ENCODE measurements at regions not wholly inside any gene's neighbourhood (a gene's known extent, or its start where the extent isn't known, plus 50 kb on each side); places are given as distances from the start of the nearest gene placed in this dataset.

DNA sequence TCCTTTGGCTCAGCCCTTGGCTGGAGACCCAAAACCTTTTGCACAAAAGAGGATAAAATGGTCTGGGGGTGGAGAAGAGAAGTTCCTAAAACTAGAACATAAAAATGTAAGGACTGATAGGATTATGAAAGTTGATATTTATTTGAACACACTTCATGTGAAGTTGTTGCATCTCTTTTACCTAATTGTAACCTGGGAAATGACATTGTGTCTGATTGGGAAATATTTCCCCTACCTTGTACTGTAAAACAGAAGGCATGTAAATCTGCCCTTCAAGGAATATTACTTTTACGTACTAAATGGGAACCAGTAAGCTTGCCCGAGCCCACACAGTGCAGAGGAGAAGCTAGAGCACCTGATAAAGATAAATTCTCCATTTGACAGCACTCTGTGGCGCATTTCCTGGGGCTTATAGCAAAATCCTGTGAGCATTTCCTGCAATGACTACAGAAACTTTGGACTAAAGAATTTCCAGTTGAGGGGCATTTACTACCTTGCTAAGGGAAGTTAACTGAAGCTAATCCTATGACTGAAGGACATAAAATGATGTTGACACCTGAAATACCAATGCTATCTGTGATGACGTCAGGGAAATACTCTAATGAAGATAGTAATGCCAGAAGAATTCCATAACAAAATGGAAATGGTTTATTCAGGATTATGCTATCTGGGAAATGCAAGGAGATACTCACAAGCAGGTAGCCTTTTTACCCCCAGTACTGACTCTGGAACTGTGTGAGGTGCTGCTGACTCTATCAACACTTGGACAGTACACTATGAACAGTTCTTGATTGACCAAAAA is 78.3 kb upstream of the LIFR start:
- Mint-ChIP-seq H3K27ac (no peak overlapping the region), H3K4me1 (no peaks in the 10 kb centered on the region), H3K4me3 (no peak overlapping the region), H3K9me3 (peaks cover 6% of the 10 kb centered on the region), H3K27me3 (peaks cover 20% of the 10 kb centered on the region), H3K36me3 (ENCODE audit: low read depth) (no peaks in the 10 kb centered on the region)
- no peak for ATAC-seq (replicated peaks)

DNA sequence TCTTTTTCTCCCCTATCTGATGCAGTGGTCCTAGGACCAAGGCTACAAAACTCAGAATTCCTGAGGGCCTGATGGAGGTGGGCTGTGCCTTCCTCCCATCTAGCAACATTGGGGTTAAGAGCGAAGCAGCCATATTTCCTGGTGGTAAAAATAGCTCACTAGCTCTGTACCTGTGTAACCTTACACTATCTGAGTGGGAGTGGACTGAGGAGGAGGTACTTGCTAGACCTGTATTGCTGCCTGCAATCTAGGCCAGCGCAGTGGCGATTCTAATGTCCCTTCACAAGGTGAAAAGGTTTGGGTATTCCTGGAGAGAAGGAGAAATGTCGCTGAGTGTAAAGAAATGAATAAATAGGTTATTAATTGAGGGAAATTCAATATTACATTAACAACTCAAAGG is 80.2 kb upstream of the LIFR start:
- ATAC-seq (replicated peaks): no peak
- Mint-ChIP-seq H3K27me3 (peaks cover 22% of the 10 kb centered on the region), H3K9me3 (peaks cover 6% of the 10 kb centered on the region), H3K36me3 (ENCODE audit: low read depth) (no peaks in the 10 kb centered on the region), H3K4me3 (no peak overlapping the region), H3K27ac (no peak overlapping the region), H3K4me1 (no peaks in the 10 kb centered on the region)

DNA sequence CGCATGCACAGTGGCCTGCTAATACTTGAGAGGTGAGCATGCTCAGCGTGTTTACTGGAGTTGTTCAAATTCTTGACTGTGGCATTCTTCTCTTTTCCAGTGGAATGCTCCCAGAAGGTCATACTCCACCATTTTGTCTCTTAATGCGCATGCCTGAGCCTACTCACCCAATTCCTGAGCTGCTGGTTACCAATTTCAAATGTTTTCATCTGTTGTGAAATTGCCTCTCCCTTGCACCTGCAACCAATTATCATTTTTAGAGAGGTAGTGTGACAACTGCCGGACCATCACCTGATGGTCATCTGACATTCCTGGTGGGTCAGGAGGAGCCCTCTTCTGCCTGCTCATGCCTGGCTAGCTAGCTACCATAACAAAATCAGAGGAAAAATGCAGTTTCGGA is 82.2 kb upstream of the LIFR start:
- Mint-ChIP-seq H3K9me3 (no peaks in the 10 kb centered on the region), H3K4me3 (no peak overlapping the region), H3K27me3 (peaks cover 15% of the 10 kb centered on the region), H3K4me1 (no peaks in the 10 kb centered on the region), H3K36me3 (ENCODE audit: low read depth) (no peaks in the 10 kb centered on the region), H3K27ac (no peak overlapping the region)
- no peak for ATAC-seq (replicated peaks)

DNA sequence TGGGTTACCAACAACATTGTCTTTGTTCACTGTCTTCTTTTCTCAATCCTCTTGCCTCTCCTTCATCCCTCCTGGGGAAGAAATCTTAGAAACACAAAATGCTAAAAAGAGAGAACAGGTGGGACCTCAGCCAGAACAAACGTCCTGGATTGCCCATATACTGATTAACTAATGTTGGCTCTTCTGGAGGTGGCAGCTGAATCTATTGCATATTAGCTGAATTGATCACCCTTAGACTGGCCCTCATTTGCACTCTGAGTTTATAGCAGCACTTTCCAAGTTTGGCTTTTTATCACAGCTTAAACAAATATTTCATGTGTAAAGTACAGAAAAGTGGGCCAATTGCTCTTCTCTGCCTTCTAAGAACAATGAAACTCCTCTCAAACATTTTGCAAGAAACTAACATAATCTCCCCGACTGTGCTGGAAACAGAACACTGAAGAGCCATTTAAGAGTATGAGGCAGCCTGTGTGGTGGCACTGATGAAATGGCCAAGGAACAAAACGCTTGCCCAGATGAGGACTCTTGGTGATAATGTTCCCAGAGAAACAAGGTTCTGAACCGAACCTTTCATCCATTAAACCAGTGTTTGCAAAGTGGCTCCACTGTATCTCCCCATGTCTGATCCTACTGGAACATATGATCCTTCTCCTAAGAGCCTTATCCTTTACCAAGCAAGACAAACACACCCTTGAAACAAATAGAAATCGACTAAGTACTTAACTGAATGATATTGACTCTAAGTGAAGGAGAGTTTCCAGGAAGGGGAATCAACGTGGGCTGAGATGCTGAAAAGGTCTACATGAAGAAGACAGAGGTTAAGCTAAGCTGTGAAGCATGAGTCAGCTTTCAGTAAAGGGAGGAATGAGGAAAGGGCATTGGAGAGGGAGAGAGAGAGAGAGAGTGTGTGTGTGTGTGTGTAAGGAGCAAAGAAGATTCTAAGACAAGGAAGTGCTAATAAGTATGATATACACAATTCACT is 83.2 kb upstream of the LIFR start:
- peaks cover 15% of the 10 kb centered on the region for H3K27me3 Mint-ChIP-seq
- H3K9me3 Mint-ChIP-seq: no peaks in the 10 kb centered on the region
- ATAC-seq (replicated peaks): no peak
- no peaks in the 10 kb centered on the region for H3K4me1 Mint-ChIP-seq
- no peak overlapping the region for H3K27ac Mint-ChIP-seq
- no peak overlapping the region for H3K4me3 Mint-ChIP-seq
- H3K36me3 Mint-ChIP-seq (ENCODE audit: low read depth): no peaks in the 10 kb centered on the region

DNA sequence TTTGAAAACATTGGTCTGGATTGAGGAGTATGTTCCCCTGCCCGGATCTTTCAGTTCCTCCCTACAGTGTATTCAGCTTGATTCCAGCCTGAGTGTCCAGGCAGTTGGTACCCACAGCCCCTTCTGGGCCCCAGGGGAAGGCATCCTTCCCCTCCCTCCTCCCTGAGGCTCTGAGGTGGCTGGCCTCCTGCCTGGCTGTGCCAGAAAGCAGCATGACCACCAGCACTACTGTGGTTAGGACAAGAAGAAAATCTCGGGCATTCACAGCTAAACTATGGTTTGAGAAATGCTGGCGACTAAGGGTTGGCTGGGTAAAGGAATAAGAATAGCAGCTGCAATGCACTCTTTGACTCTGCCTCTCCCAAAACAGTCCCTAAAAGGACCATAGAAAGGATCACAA is 84.6 kb upstream of the LIFR start:
- Mint-ChIP-seq H3K4me1 (no peaks in the 10 kb centered on the region), H3K9me3 (no peaks in the 10 kb centered on the region), H3K27me3 (peaks cover 15% of the 10 kb centered on the region), H3K36me3 (ENCODE audit: low read depth) (no peaks in the 10 kb centered on the region), H3K27ac (no peak overlapping the region), H3K4me3 (no peak overlapping the region)
- ATAC-seq (replicated peaks): no peak

DNA sequence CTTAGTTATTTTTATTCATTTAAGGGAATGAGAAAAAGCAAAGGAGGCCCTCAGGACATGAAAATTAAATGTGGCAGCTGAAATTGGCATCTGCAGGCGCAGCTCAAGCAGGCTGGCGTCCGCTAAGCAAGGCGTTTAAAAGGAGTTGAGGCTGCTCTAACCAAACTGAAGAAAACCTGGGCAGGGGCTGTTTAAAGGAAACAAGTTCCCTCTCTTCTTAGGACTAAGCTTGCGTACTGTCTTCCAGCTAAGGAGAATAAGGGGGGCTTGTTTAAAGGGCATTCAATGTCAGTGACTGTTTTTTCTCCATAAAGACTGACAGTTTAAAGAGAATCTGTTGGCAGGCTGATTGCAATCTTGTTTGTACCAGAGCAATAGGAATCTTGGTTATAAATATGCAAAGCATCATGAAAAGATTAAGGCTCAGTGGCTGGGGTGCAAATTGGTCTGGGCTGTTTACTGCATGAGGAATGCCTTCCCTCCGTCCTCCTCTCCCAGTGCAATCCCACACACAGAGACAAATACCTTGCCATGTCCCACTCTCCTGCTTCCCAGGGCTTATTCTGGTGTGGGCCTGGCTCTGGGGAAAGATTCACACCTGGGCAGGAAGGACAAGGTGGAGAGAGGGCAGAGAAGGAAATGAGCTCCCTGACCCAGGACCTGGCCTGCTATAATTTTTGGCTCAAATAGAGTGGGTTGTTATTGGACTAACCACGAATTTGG is 85.9 kb upstream of the LIFR start:
- H3K4me3 Mint-ChIP-seq: no peak overlapping the region
- H3K36me3 Mint-ChIP-seq (ENCODE audit: low read depth): no peaks in the 10 kb centered on the region
- H3K9me3 Mint-ChIP-seq: no peaks in the 10 kb centered on the region
- no peaks in the 10 kb centered on the region for H3K4me1 Mint-ChIP-seq
- H3K27me3 Mint-ChIP-seq: peaks cover 15% of the 10 kb centered on the region
- H3K27ac Mint-ChIP-seq: no peak overlapping the region
- no peak for ATAC-seq (replicated peaks)

DNA sequence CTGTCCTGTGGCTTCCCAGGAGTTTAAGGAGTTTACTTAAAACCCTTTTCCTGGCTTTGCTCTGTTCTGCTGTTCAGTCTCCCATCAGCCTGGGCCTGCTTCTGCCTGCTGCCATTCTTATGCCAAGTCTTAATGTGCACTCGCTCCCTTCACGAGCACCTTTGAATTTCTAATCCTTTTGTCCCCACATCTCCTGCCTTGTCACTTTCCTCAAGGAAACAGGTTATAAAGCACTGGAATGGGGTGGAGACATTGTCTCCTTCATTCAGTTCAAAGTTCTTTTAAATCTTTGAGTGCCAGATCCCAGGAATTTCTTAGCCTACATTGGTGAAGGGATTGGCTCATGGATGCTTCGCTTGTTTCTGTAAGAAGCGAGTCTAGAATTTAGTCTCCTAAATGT is 87.2 kb upstream of the LIFR start:
- Mint-ChIP-seq H3K27ac (no peak overlapping the region), H3K4me3 (no peak overlapping the region), H3K9me3 (no peaks in the 10 kb centered on the region), H3K36me3 (ENCODE audit: low read depth) (no peaks in the 10 kb centered on the region), H3K27me3 (peaks cover 10% of the 10 kb centered on the region), H3K4me1 (no peaks in the 10 kb centered on the region)
- ATAC-seq (replicated peaks): no peak

DNA sequence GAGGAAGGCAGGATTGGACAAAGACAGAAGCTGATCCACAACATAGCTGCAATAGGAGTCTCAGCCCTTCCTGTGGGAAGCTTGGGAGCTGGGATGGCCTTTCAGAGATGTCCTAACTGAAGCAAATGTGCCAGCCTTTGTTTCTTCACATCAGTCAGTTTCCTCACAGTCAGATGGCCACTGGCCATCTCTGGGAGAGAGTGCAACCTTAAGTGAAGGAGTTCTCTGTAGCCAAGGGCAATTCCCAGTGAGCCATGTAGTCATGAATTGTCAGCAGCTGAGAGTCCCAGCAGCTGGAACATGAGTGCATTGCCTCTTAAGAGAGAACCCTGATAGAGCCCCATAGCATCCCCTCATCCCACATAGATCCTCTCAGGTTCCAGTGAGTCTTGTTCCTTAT is 89.1 kb upstream of the LIFR start:
- H3K4me1 Mint-ChIP-seq: peaks cover 3% of the 10 kb centered on the region
- no peak for ATAC-seq (replicated peaks)
- H3K27ac Mint-ChIP-seq: no peak overlapping the region
- H3K36me3 Mint-ChIP-seq (ENCODE audit: low read depth): no peaks in the 10 kb centered on the region
- H3K4me3 Mint-ChIP-seq: no peak overlapping the region
- peaks cover 17% of the 10 kb centered on the region for H3K27me3 Mint-ChIP-seq
- no peaks in the 10 kb centered on the region for H3K9me3 Mint-ChIP-seq

DNA sequence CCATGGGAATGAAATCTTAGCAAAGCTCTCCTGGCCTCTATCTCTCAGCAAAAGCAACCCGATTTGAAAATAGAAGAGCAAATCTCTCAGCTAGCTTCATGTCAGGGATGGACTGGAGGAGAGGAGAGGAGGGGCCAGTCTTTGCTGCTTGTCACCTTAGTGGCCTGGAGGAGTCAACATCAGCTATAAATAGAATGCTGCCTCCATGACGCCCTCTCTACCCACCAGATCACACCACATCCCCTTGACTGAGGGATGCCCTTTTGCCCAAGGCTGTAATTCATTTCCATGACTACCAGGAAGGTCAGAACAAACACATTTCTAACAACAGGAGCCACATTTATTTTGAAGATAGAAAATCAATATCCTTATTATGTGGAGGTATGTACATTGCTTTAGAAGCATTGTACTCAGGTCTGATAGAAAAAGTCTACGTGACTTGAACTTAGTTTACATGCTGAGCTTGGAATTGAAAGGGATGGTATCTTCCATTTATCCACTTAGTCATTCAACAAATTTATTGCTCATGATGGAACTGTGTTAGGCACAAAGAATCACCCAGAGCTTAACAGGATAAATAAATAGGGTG is 92.4 kb upstream of the LIFR start:
- no peak for ATAC-seq (replicated peaks)
- no peaks in the 10 kb centered on the region for H3K36me3 Mint-ChIP-seq (ENCODE audit: low read depth)
- peaks cover 15% of the 10 kb centered on the region for H3K27me3 Mint-ChIP-seq
- no peak overlapping the region for H3K4me3 Mint-ChIP-seq
- peaks cover 4% of the 10 kb centered on the region for H3K4me1 Mint-ChIP-seq
- no peaks in the 10 kb centered on the region for H3K9me3 Mint-ChIP-seq
- H3K27ac Mint-ChIP-seq: no peak overlapping the region

DNA sequence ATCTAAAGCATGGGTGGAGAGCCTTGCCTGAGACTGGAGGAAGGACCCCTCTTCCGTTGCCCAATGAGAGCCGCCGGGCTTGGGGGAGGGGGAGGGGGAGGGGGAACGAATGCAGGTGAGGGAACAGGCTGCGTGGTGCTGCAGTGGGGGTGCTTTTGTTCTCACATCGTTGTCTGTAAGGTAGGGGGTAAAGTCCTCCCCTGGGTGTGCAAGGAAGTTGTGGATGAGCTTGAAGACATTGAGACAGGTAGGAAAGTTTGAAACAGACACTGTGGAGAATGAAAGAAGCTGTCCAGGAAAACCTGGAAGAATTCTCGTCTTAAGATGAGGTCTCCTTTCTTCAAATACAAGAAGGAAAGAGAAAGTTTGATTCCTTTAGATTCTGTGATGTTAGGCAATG is 94.1 kb upstream of the LIFR start:
- H3K27me3 Mint-ChIP-seq: peaks cover 20% of the 10 kb centered on the region
- H3K27ac Mint-ChIP-seq: no peak overlapping the region
- no peaks in the 10 kb centered on the region for H3K36me3 Mint-ChIP-seq (ENCODE audit: low read depth)
- no peaks in the 10 kb centered on the region for H3K9me3 Mint-ChIP-seq
- peak overlapping the region; percentile 43 for H3K4me3 Mint-ChIP-seq
- peaks cover 4% of the 10 kb centered on the region for H3K4me1 Mint-ChIP-seq
- ATAC-seq (replicated peaks): no peak

DNA sequence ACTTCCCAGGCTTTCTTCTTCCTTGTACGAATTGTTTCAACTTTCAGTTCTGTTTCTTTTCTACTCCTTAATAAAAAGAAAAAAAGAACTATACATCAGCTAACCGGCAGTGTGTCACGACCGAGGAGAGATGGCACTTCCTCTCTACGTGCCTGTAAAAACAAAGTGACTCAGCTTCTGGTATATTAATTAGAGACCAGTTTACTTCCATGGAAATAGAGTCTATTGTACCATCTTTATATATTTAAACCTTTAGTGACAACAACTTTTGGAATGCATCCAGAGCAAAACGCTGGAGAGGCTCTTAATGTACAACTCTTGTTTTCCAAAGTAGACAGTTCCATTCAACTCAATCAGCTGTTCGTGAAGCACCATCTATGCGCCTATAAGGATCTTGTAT is 94.5 kb upstream of the LIFR start:
- no peaks in the 10 kb centered on the region for H3K9me3 Mint-ChIP-seq
- peaks cover 24% of the 10 kb centered on the region for H3K27me3 Mint-ChIP-seq
- no peak for ATAC-seq (replicated peaks)
- H3K36me3 Mint-ChIP-seq (ENCODE audit: low read depth): no peaks in the 10 kb centered on the region
- no peak overlapping the region for H3K27ac Mint-ChIP-seq
- peak overlapping the region; percentile 43 for H3K4me3 Mint-ChIP-seq
- H3K4me1 Mint-ChIP-seq: peaks cover 4% of the 10 kb centered on the region

DNA sequence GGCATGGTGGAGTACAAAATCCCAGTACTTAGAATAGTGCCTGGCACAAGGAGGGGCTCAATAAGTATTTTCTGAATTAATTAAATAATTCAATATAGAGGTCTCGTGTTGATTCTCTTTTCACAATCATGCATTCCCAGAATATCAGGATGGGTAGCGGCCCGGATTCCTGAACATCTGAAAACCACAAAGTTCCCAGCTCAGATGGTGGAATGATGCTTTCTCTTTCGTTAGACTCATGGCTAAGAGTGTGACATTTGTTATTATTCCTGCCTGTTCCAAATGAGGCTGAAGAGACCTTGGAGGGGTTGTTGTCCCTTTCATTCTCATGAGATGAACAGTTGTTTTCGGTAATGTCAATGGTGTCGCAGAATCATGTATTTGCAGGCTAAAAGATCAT is 95.4 kb upstream of the LIFR start:
- Mint-ChIP-seq H3K27ac (no peak overlapping the region), H3K4me3 (no peak overlapping the region)

DNA sequence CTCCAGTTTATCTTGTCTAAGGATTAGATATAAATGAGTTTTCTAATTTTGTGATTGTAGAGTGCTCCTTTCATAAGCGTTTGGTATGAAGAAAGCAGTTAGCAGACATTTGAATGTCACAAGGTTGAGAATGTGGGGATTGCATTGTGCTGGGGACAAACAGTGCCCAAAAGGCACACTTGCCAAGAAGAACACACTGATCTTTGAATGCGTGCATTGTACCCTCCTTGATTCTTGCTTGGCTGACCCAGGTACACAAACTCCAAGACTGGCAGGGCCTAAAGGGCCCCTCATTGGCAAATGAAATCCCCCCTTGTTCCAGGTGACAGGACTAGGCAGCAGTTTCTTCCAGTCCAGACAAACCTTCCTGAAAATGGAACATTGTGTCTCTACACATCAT is 96.9 kb upstream of the LIFR start:
- Mint-ChIP-seq H3K4me1 (peaks cover 4% of the 10 kb centered on the region), H3K9me3 (no peaks in the 10 kb centered on the region), H3K4me3 (no peak overlapping the region), H3K27ac (no peak overlapping the region), H3K36me3 (ENCODE audit: low read depth) (no peaks in the 10 kb centered on the region), H3K27me3 (peaks cover 33% of the 10 kb centered on the region)
- ATAC-seq (replicated peaks): no peak

More for the DNA sequence above, 95.4 kb upstream of the LIFR start:
- no peak for ATAC-seq (replicated peaks)
- Mint-ChIP-seq H3K9me3 (no peaks in the 10 kb centered on the region), H3K4me1 (peaks cover 4% of the 10 kb centered on the region), H3K27me3 (peaks cover 24% of the 10 kb centered on the region), H3K36me3 (ENCODE audit: low read depth) (no peaks in the 10 kb centered on the region)

DNA sequence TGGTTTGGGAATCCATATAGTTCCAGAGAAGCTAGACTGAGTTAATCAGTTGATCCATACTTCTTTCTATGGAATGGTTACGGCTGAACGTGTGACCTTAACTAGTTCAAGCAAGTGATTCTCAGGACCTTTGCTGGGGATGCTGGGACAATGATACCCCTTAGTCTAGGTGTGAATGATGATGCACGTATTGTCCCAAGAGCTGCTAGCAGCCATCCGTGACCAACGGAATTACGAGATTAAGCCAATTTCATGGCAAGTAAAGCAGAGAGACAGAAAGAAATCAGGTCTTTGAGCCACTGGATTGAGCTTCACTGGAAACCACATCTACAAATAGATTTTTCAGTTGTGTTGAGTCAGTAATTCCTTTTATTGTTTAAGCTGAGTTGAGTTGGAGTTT is 99.2 kb upstream of the LIFR start:
- ATAC-seq (replicated peaks): no peak
- Mint-ChIP-seq H3K4me3 (no peak overlapping the region), H3K27ac (no peak overlapping the region), H3K27me3 (peaks cover 24% of the 10 kb centered on the region), H3K4me1 (no peaks in the 10 kb centered on the region), H3K9me3 (no peaks in the 10 kb centered on the region), H3K36me3 (ENCODE audit: low read depth) (no peaks in the 10 kb centered on the region)
